ENCODE measurements at regions not wholly inside any gene's neighbourhood (a gene's known extent, or its start where the extent isn't known, plus 50 kb on each side); places are given as distances from the start of the nearest gene placed in this dataset.

- CTCF ChIA-PET, result no interaction called here
- no TSS peak for BruUV-seq (replicated peaks)
- in situ Hi-C loops (cut with HindIII; ENCODE audit: low pct_unique_long_range_greater_than_20kb, low sequenced_read_pairs) (no loop called here), intact Hi-C loops (cut with micrococcal nuclease; ENCODE audit: unreplicated experiment) (no loop called here)
- Histone ChIP-seq H3K36me3 (ENCODE audit: control insufficient read depth, insufficient read depth, low read length) (no peaks in the 10 kb centered on the region), H3K27ac (ENCODE audit: low read length) (no peak overlapping the region), H3K4me3 (ENCODE audit: low read depth in 2 of 2, low read length in 2 of 2) (no peak overlapping the region), H3K9me3 (ENCODE audit: control insufficient read depth, insufficient read depth, low read depth, low read length) (no peaks in the 10 kb centered on the region), H3K27me3 (ENCODE audit: control insufficient read depth, insufficient read depth, low read length) (no peaks in the 10 kb centered on the region), H3K4me1 (ENCODE audit: control insufficient read depth, insufficient read depth, low read length) (no peaks in the 10 kb centered on the region)
- POLR2A ChIA-PET, result no interaction called here
- no peak for TF ChIP-seq SIN3A (IDR thresholded peaks at IDR 0.05; ENCODE audit: borderline replicate concordance, insufficient read depth, low read depth, low read length)
- no peak for TF ChIP-seq POLR2AphosphoS5 (IDR thresholded peaks at IDR 0.05; ENCODE audit: low read depth, low read length)
- no peak for TF ChIP-seq TCF7L2 (IDR thresholded peaks at IDR 0.05; ENCODE audit: low read depth, low read length)
- TF ChIP-seq REST (IDR thresholded peaks at IDR 0.05; ENCODE audit: insufficient read depth in 1 of 2, low read depth in 2 of 2, low read length in 1 of 2), result no peak
- no peak for TF ChIP-seq CTCF (IDR thresholded peaks at IDR 0.05)
- no peak for ATAC-seq
- DNase-seq (ENCODE audit: low read depth, low spot score), result no peak
Measured at GRCh38 chr4:188612659-188613058, 473.4 kb downstream of the TRIML1 start.

GRCh38 chr4:188613976-188614375, 474.7 kb downstream of the TRIML1 start:
- BruUV-seq (replicated peaks), result no TSS peak
- Histone ChIP-seq H3K4me1 (ENCODE audit: control insufficient read depth, insufficient read depth, low read length) (no peaks in the 10 kb centered on the region), H3K27me3 (ENCODE audit: control insufficient read depth, insufficient read depth, low read length) (no peaks in the 10 kb centered on the region), H3K9me3 (ENCODE audit: control insufficient read depth, insufficient read depth, low read depth, low read length) (no peaks in the 10 kb centered on the region), H3K4me3 (ENCODE audit: low read depth in 2 of 2, low read length in 2 of 2) (no peak overlapping the region), H3K36me3 (ENCODE audit: control insufficient read depth, insufficient read depth, low read length) (no peaks in the 10 kb centered on the region), H3K27ac (ENCODE audit: low read length) (no peak overlapping the region)
- in situ Hi-C loops (cut with HindIII; ENCODE audit: low pct_unique_long_range_greater_than_20kb, low sequenced_read_pairs) (no loop called here), intact Hi-C loops (cut with micrococcal nuclease; ENCODE audit: unreplicated experiment) (no loop called here)
- no peak for ATAC-seq
- no peak for TF ChIP-seq REST (IDR thresholded peaks at IDR 0.05; ENCODE audit: insufficient read depth in 1 of 2, low read depth in 2 of 2, low read length in 1 of 2)
- TF ChIP-seq CTCF (IDR thresholded peaks at IDR 0.05), result no peak
- no peak for TF ChIP-seq SIN3A (IDR thresholded peaks at IDR 0.05; ENCODE audit: borderline replicate concordance, insufficient read depth, low read depth, low read length)
- no peak for TF ChIP-seq TCF7L2 (IDR thresholded peaks at IDR 0.05; ENCODE audit: low read depth, low read length)
- TF ChIP-seq POLR2AphosphoS5 (IDR thresholded peaks at IDR 0.05; ENCODE audit: low read depth, low read length), result no peak
- no peak for DNase-seq (ENCODE audit: low read depth, low spot score)
- CTCF ChIA-PET, result no interaction called here
- POLR2A ChIA-PET, result no interaction called here
